Ovary (tissue), 3 donors: ENCODE measurements at regions not wholly inside any gene's neighbourhood (a gene's known extent, or its start where the extent isn't known, plus 50 kb on each side); places are given as distances from the start of the nearest gene placed in this dataset.

ENCODE experiments used
- CTCF ChIP-seq, 3 donors: fragments of 450-650 bp in 2 of 3; fragments of 200-600 bp in 1 of 3; IDR thresholded peaks; one replicate each; pipeline versions ENCODE4 v1.5.1 to v1.8.0; 2016 to 2022; ENCODE audit warnings: antibody characterized with exemption in 3 of 3, mild to moderate bottlenecking in 1 of 3
- POLR2A ChIP-seq: fragments of 450-650 bp; IDR thresholded peaks from one replicate; pipeline ENCODE4 v1.6.1; 2017; ENCODE audit warnings: antibody characterized with exemption, mild to moderate bottlenecking, moderate library complexity
- donor health status: DM: no; HTN: no; CAD: no.

- TF ChIP-seq POLR2A (no peak), CTCF (IDR thresholded peaks at IDR 0.05) (no peak)
Observed at GRCh38 chr7:112635742-112636141, 154.5 kb downstream of the TMEM168 start.
